Panc1 (cell line): ENCODE measurements at regions not wholly inside any gene's neighbourhood (a gene's known extent, or its start where the extent isn't known, plus 50 kb on each side); places are given as distances from the start of the nearest gene placed in this dataset.

Experiments
- ATAC-seq: fragments of 200-7000 bp; cut with Tn5 transposase; 2 replicates; pipeline ENCODE4 v1.9.1; 2020; ENCODE audit warnings: mild to moderate bottlenecking, moderate library complexity
- BruUV-seq: library from RNA; stranded (reverse); fragments of 400-500 nt; replicated peaks from 2 replicates; lab custom pipeline; 2021; lab: Mats Ljungman, UMichigan
- CTCF ChIA-PET: fragments of 300-600 bp; sonication (Branson Sonifier 250); formaldehyde crosslinking; loops from one replicate; lab custom pipeline; 2022; ENCODE audit warnings: antibody characterized with exemption; lab: Charles Lee
- POLR2A ChIA-PET: fragments of 300-600 bp; sonication (Branson Sonifier 250); formaldehyde crosslinking; loops from one replicate; lab custom pipeline; 2022; ENCODE audit warnings: antibody characterized with exemption; lab: Charles Lee
- DNase-seq: peaks from one replicate; pipeline ENCODE4 v3.0.0-alpha.2; 2010; ENCODE audit warnings: low read depth, low spot score
- H3K27ac ChIP-seq: 2 replicates; pipeline ENCODE4 v1.5.1; 2011; ENCODE audit warnings: mild to moderate bottlenecking, low read length, inconsistent platforms
- H3K27me3 ChIP-seq: fragments of 200-500 bp; sonication (Bioruptor generic); 2 replicates; pipeline ENCODE4 v1.6.0; 2014; ENCODE audit warnings: low read length, inconsistent platforms; ENCODE audit not compliant: control insufficient read depth, insufficient read depth
- H3K36me3 ChIP-seq: fragments of 200-500 bp; sonication (Bioruptor generic); 2 replicates; pipeline ENCODE4 v1.5.1; 2014; ENCODE audit warnings: inconsistent platforms, mild to moderate bottlenecking, low read length, moderate library complexity; ENCODE audit not compliant: control insufficient read depth, insufficient read depth
- H3K4me1 ChIP-seq: 2 replicates; pipeline ENCODE4 v1.5.1; 2011; ENCODE audit warnings: inconsistent platforms, mild to moderate bottlenecking, low read length, moderate library complexity; ENCODE audit not compliant: control insufficient read depth, insufficient read depth
- H3K4me3 ChIP-seq, 2 experiments: 2 replicates each; pipeline ENCODE4 v1.5.1; 2011 to 2012; ENCODE audit warnings: low read depth in 2 of 2, low read length in 2 of 2, mild to moderate bottlenecking in 2 of 2, inconsistent platforms in 1 of 2, moderate library complexity in 1 of 2
- H3K9me3 ChIP-seq: fragments of 200-500 bp; sonication (Bioruptor generic); 2 replicates; pipeline ENCODE4 v1.5.1; 2014; ENCODE audit warnings: low read depth, mild to moderate bottlenecking, inconsistent platforms, low read length, moderate library complexity; ENCODE audit not compliant: control insufficient read depth, insufficient read depth
- POLR2AphosphoS5 ChIP-seq: IDR thresholded peaks from 2 replicates; pipeline ENCODE4 v1.6.1; 2012; ENCODE audit warnings: mild to moderate bottlenecking, low read depth, low read length, moderate library complexity
- SIN3A ChIP-seq: IDR thresholded peaks from 2 replicates; pipeline ENCODE4 v1.6.1; 2012; ENCODE audit warnings: low read depth, mild to moderate bottlenecking, low read length, moderate library complexity, borderline replicate concordance; ENCODE audit not compliant: insufficient read depth
- TCF7L2 ChIP-seq: IDR thresholded peaks from 2 replicates; pipeline ENCODE4 v1.6.1; 2011; ENCODE audit warnings: mild to moderate bottlenecking, low read depth, low read length, inconsistent platforms
- in situ Hi-C: cut with HindIII; loops from 2 replicates; pipeline ENCODE4 v1.10.0; 2016; ENCODE audit warnings: low sequenced_read_pairs, low pct_unique_long_range_greater_than_20kb
- intact Hi-C: fragments of 100-400 bp; cut with micrococcal nuclease; formaldehyde crosslinking; loops from one replicate; pipeline ENCODE4 v1.10.0; 2022; ENCODE audit not compliant: unreplicated experiment
- TF ChIP-seq, protein P1 (sequence below), 2 experiments: IDR thresholded peaks; 2 replicates each; pipeline ENCODE4 v1.6.1; 2011 to 2012; ENCODE audit warnings: low read depth in 2 of 2, control low read depth in 1 of 2, low read length in 1 of 2, mild to moderate bottlenecking in 1 of 2, moderate library complexity in 1 of 2; ENCODE audit not compliant: insufficient read depth in 1 of 2
- TF ChIP-seq, protein P2 (sequence below): fragments of 450-650 bp; IDR thresholded peaks from 2 replicates; pipeline ENCODE4 v1.5.1; 2017; ENCODE audit warnings: mild to moderate bottlenecking

DNA sequence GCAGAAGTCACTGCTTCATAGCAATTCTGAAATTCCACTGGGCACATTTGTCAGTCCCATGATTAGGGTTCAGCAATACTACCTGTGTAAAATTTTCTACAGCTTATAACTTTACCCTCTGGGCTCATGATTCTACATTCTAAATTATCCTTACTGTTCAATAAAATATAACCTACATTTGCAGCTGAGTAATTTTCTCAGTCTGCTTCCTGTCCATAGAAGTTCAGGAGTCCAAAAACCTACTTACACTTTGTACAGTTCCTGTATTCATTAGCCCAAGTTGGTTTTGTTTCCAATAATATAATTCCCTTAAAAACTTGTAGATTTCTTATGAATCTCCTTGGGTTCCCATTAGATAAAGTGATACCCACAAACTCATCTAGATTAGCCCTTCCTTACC lies 295.3 kb downstream of the SP3 start:
- Histone ChIP-seq H3K36me3 (no peaks in the 10 kb centered on the region), H3K9me3 (no peaks in the 10 kb centered on the region), H3K27me3 (no peaks in the 10 kb centered on the region), H3K4me3 (no peak overlapping the region), H3K27ac (no peak overlapping the region), H3K4me1 (no peaks in the 10 kb centered on the region)
- BruUV-seq: no TSS peak
- intact Hi-C loops: no loop called here
- ATAC-seq (no peak), DNase-seq (no peak)
- ChIA-PET POLR2A (no interaction called here), CTCF (no interaction called here)
- TF ChIP-seq TCF7L2: no peak
- no peak for TF ChIP-seq SIN3A
- TF ChIP-seq, protein P1, sequence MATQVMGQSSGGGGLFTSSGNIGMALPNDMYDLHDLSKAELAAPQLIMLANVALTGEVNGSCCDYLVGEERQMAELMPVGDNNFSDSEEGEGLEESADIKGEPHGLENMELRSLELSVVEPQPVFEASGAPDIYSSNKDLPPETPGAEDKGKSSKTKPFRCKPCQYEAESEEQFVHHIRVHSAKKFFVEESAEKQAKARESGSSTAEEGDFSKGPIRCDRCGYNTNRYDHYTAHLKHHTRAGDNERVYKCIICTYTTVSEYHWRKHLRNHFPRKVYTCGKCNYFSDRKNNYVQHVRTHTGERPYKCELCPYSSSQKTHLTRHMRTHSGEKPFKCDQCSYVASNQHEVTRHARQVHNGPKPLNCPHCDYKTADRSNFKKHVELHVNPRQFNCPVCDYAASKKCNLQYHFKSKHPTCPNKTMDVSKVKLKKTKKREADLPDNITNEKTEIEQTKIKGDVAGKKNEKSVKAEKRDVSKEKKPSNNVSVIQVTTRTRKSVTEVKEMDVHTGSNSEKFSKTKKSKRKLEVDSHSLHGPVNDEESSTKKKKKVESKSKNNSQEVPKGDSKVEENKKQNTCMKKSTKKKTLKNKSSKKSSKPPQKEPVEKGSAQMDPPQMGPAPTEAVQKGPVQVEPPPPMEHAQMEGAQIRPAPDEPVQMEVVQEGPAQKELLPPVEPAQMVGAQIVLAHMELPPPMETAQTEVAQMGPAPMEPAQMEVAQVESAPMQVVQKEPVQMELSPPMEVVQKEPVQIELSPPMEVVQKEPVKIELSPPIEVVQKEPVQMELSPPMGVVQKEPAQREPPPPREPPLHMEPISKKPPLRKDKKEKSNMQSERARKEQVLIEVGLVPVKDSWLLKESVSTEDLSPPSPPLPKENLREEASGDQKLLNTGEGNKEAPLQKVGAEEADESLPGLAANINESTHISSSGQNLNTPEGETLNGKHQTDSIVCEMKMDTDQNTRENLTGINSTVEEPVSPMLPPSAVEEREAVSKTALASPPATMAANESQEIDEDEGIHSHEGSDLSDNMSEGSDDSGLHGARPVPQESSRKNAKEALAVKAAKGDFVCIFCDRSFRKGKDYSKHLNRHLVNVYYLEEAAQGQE (IDR thresholded peaks at IDR 0.05; ENCODE audit: insufficient read depth in 1 of 2, low read depth in 2 of 2, low read length in 1 of 2): no peak
- TF ChIP-seq, protein P2, sequence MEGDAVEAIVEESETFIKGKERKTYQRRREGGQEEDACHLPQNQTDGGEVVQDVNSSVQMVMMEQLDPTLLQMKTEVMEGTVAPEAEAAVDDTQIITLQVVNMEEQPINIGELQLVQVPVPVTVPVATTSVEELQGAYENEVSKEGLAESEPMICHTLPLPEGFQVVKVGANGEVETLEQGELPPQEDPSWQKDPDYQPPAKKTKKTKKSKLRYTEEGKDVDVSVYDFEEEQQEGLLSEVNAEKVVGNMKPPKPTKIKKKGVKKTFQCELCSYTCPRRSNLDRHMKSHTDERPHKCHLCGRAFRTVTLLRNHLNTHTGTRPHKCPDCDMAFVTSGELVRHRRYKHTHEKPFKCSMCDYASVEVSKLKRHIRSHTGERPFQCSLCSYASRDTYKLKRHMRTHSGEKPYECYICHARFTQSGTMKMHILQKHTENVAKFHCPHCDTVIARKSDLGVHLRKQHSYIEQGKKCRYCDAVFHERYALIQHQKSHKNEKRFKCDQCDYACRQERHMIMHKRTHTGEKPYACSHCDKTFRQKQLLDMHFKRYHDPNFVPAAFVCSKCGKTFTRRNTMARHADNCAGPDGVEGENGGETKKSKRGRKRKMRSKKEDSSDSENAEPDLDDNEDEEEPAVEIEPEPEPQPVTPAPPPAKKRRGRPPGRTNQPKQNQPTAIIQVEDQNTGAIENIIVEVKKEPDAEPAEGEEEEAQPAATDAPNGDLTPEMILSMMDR: no peak
- TF ChIP-seq POLR2AphosphoS5: no peak
- in situ Hi-C loops: no loop called here

DNA sequence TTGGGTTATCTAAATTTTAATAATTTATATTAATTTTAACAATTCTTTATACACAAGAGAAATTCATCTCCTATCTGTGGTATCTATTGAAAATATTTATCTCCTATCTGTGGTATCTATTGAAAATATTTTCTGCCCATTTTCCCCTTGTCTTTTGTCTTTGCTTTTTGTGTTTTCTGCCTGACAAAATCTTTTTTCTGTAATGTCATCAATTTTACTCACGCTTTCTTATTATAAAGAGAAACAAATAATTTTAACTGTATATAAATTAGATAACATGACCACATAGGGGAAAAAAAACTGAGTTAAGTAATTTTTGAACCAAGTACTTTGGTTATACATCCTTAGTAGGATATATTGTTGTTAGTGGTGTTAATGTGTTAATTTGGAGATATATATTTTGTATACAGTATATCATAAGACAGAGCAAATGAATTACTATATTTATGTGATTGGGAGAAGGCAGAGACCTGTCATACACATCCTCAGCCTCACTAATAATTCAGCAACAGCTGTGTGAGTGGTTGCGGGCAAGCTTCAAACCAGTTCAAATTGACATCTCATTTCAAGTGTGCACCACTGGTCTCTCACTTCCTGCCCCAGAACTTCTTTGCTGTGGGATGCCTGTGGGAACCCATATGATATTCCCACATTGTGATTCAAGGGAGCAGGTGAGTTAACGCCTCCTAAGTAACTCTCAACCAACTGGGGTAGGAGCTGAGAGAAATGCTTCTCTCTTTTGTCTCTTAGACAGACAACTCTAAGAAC lies 292.4 kb downstream of the SP3 start:
- TF ChIP-seq, protein P2: no peak
- TF ChIP-seq TCF7L2: no peak
- no peak for TF ChIP-seq SIN3A
- TF ChIP-seq, protein P1 (IDR thresholded peaks at IDR 0.05; ENCODE audit: insufficient read depth in 1 of 2, low read depth in 2 of 2, low read length in 1 of 2): no peak
- TF ChIP-seq POLR2AphosphoS5: no peak
- H3K36me3 ChIP-seq: no peaks in the 10 kb centered on the region
- no peak for DNase-seq
- intact Hi-C loops (no loop called here), in situ Hi-C loops (no loop called here)
- H3K4me3 ChIP-seq: no peak overlapping the region
- H3K27ac ChIP-seq: no peak overlapping the region
- H3K4me1 ChIP-seq: no peaks in the 10 kb centered on the region
- BruUV-seq: no TSS peak
- no peak for ATAC-seq
- ChIA-PET CTCF (no interaction called here), POLR2A (no interaction called here)
- no peaks in the 10 kb centered on the region for H3K9me3 ChIP-seq
- no peaks in the 10 kb centered on the region for H3K27me3 ChIP-seq
